Stomach (tissue), 4 donors: ENCODE measurements at regions not wholly inside any gene's neighbourhood (a gene's known extent, or its start where the extent isn't known, plus 50 kb on each side); places are given as distances from the start of the nearest gene placed in this dataset.

ENCODE experiments used
- CTCF ChIP-seq, 7 experiments: fragments of 450-650 bp in 4 of 7; fragments of 200-600 bp in 3 of 7; sonication (generic) in 3 of 7; IDR thresholded peaks; one replicate each; pipeline ENCODE4 v1.5.1; 2016 to 2019; ENCODE audit warnings: antibody characterized with exemption in 7 of 7, control low read depth in 2 of 7, mild to moderate bottlenecking in 1 of 7
- EP300 ChIP-seq: sonication (generic); formaldehyde crosslinking; IDR thresholded peaks from one replicate; pipeline ENCODE4 v1.6.1; 2017; ENCODE audit warnings: antibody characterized with exemption
- POLR2A ChIP-seq, 4 donors: fragments of 450-650 bp; IDR thresholded peaks; one replicate each; pipeline ENCODE4 v1.6.1; 2016; ENCODE audit warnings: antibody characterized with exemption in 4 of 4, control low read depth in 2 of 4, mild to moderate bottlenecking in 1 of 4, moderate library complexity in 1 of 4
- POLR2AphosphoS5 ChIP-seq, 3 donors: sonication (generic); formaldehyde crosslinking; IDR thresholded peaks; one replicate each; pipeline ENCODE4 v1.6.1; 2016; ENCODE audit warnings: antibody characterized with exemption in 3 of 3

GRCh38 chr4:162503868-162504267, 340.1 kb upstream of the FSTL5 start:
- TF ChIP-seq EP300 (no peak), CTCF (IDR thresholded peaks at IDR 0.05) (no peak), POLR2A (IDR thresholded peaks at IDR 0.05) (no peak), POLR2AphosphoS5 (IDR thresholded peaks at IDR 0.05) (no peak)
